Sigmoid colon (tissue), 3 donors: ENCODE measurements at regions not wholly inside any gene's neighbourhood (a gene's known extent, or its start where the extent isn't known, plus 50 kb on each side); places are given as distances from the start of the nearest gene placed in this dataset.

Source experiments
- CTCF ChIP-seq, 4 experiments: fragments of 450-650 bp in 3 of 4; fragments of 200-600 bp in 1 of 4; IDR thresholded peaks; one replicate each; pipeline ENCODE4 v1.5.1; 2016 to 2019; ENCODE audit warnings: antibody characterized with exemption in 4 of 4, mild to moderate bottlenecking in 3 of 4, moderate library complexity in 2 of 4
- POLR2A ChIP-seq, 2 donors: fragments of 450-650 bp; IDR thresholded peaks; one replicate each; pipeline ENCODE4 v1.6.1; 2016; ENCODE audit warnings: antibody characterized with exemption in 2 of 2, mild to moderate bottlenecking in 2 of 2, moderate library complexity in 2 of 2

- no peak for TF ChIP-seq CTCF (IDR thresholded peaks at IDR 0.05)
- no peak for TF ChIP-seq POLR2A (IDR thresholded peaks at IDR 0.05)
Measured at GRCh38 chr19:30235946-30236345, 136.2 kb upstream of the ZNF536 start.
